GM23338 (cell line): ENCODE measurements at regions not wholly inside any gene's neighbourhood (a gene's known extent, or its start where the extent isn't known, plus 50 kb on each side); places are given as distances from the start of the nearest gene placed in this dataset.

Experiments used
- ATAC-seq: fragments of 200-7000 bp; cut with Tn5 transposase; 3 replicates; pipeline ENCODE4 v1.9.1; 2020
- DNase-seq: peaks from one replicate; pipeline ENCODE4 v3.0.0-alpha.2; 2015; ENCODE audit warnings: low spot score
- H2AFZ ChIP-seq: fragments of 200-600 bp; sonication (generic); 2 replicates; pipeline ENCODE4 v1.8.0; 2016; ENCODE audit warnings: antibody characterized with exemption, mild to moderate bottlenecking, moderate library complexity
- H3F3A ChIP-seq: fragments of 200-600 bp; sonication (generic); replicated peaks from 2 replicates; pipeline ENCODE4 v1.8.0; 2017; ENCODE audit warnings: antibody characterized with exemption, mixed run types, low read depth
- H3K27ac ChIP-seq: fragments of 200-600 bp; sonication (generic); 2 replicates; pipeline ENCODE4 v1.6.1; 2016; ENCODE audit warnings: low read depth
- H3K27me3 ChIP-seq: fragments of 200-600 bp; sonication (generic); 2 replicates; pipeline ENCODE4 v1.8.0; 2016; ENCODE audit warnings: mild to moderate bottlenecking, mixed run types, moderate library complexity; ENCODE audit not compliant: insufficient read depth
- H3K36me3 ChIP-seq: fragments of 200-600 bp; sonication (generic); 2 replicates; pipeline ENCODE4 v1.8.0; 2016; ENCODE audit warnings: mild to moderate bottlenecking; ENCODE audit not compliant: insufficient read depth
- H3K4me1 ChIP-seq: fragments of 200-600 bp; sonication (generic); 2 replicates; pipeline ENCODE4 v1.8.0; 2016; ENCODE audit warnings: mild to moderate bottlenecking, moderate library complexity; ENCODE audit not compliant: insufficient read depth
- H3K4me2 ChIP-seq: fragments of 200-600 bp; sonication (generic); 2 replicates; pipeline ENCODE4 v1.7.1; 2017; ENCODE audit warnings: mixed run types
- H3K4me3 ChIP-seq: fragments of 200-600 bp; sonication (generic); 2 replicates; pipeline ENCODE4 v1.6.1; 2016; ENCODE audit warnings: mixed run types
- H3K79me2 ChIP-seq: fragments of 200-600 bp; sonication (generic); replicated peaks from 2 replicates; pipeline ENCODE4 v1.8.0; 2017; ENCODE audit warnings: mild to moderate bottlenecking; ENCODE audit not compliant: insufficient read depth
- H3K9me2 ChIP-seq: fragments of 200-600 bp; sonication (generic); 2 replicates; pipeline ENCODE4 v1.8.0; 2017; ENCODE audit not compliant: insufficient read depth
- H4K20me1 ChIP-seq: fragments of 200-600 bp; sonication (generic); replicated peaks from 2 replicates; pipeline ENCODE4 v1.8.0; 2017; ENCODE audit warnings: mild to moderate bottlenecking; ENCODE audit not compliant: insufficient read depth
- H3K27ac Mint-ChIP-seq: 2 replicates; pipeline ENCODE4 v1.8.0; 2020; ENCODE audit warnings: inconsistent platforms, mild to moderate bottlenecking, moderate library complexity, mixed read lengths
- H3K27me3 Mint-ChIP-seq: 3 replicates; pipeline ENCODE4 v1.8.0; 2022; ENCODE audit warnings: low read depth, mild to moderate bottlenecking, moderate library complexity, mixed read lengths, inconsistent platforms; ENCODE audit not compliant: insufficient read depth, poor library complexity
- H3K36me3 Mint-ChIP-seq: 3 replicates; pipeline ENCODE4 v1.8.0; 2021; ENCODE audit warnings: low read depth, mild to moderate bottlenecking, inconsistent platforms, moderate library complexity, mixed read lengths
- H3K4me1 Mint-ChIP-seq: 3 replicates; pipeline ENCODE4 v1.8.0; 2020; ENCODE audit warnings: mild to moderate bottlenecking, inconsistent platforms, mixed read lengths
- H3K4me3 Mint-ChIP-seq: 3 replicates; pipeline ENCODE4 v1.8.0; 2021; ENCODE audit warnings: moderate library complexity, mild to moderate bottlenecking, inconsistent platforms, mixed read lengths
- H3K9me3 Mint-ChIP-seq: 3 replicates; pipeline ENCODE4 v1.8.0; 2020; ENCODE audit warnings: moderate library complexity, mild to moderate bottlenecking, inconsistent platforms, mixed read lengths
- CREB1 ChIP-seq: fragments of 250-450 bp; sonication (Bioruptor Pico); IDR thresholded peaks from 2 replicates; pipeline ENCODE4 v1.5.0; 2020; ENCODE audit warnings: low read depth, mild to moderate bottlenecking, moderate library complexity
- CTCF ChIP-seq, 2 experiments: fragments of 200-600 bp in 1 of 2; sonication (generic) in 1 of 2; conservative IDR thresholded peaks; 2 replicates each; pipeline versions ENCODE4 v1.5.1 to v1.6.1; 2016 to 2017; ENCODE audit warnings: antibody characterized with exemption in 2 of 2, low read depth in 2 of 2, mild to moderate bottlenecking in 2 of 2, moderate library complexity in 1 of 2
- ETS1 ChIP-seq: IDR thresholded peaks from 2 replicates; pipeline ENCODE4 v1.6.1; 2016; ENCODE audit warnings: antibody characterized with exemption
- EZH2 ChIP-seq: fragments of 200-600 bp; sonication (generic); IDR thresholded peaks from one replicate; pipeline ENCODE4 v1.8.0; 2017; ENCODE audit warnings: antibody characterized with exemption, mild to moderate bottlenecking, low read depth; ENCODE audit not compliant: unreplicated experiment
- EZH2phosphoT487 ChIP-seq: fragments of 200-600 bp; sonication (generic); IDR thresholded peaks from one replicate; pipeline ENCODE4 v1.8.1; 2018; ENCODE audit warnings: antibody characterized with exemption; ENCODE audit not compliant: unreplicated experiment
- JUNB ChIP-seq: IDR thresholded peaks from one replicate; pipeline ENCODE4 v1.6.1; 2016; ENCODE audit warnings: antibody characterized with exemption; ENCODE audit not compliant: unreplicated experiment
- NANOG ChIP-seq: IDR thresholded peaks from 2 replicates; pipeline ENCODE4 v1.6.1; 2016; ENCODE audit warnings: antibody characterized with exemption, borderline replicate concordance
- POLR2AphosphoS5 ChIP-seq: IDR thresholded peaks from 2 replicates; pipeline ENCODE4 v1.6.1; 2016; ENCODE audit warnings: antibody characterized with exemption, low read depth
- REST ChIP-seq: IDR thresholded peaks from one replicate; pipeline ENCODE4 v1.6.1; 2018; ENCODE audit warnings: antibody characterized with exemption; ENCODE audit not compliant: unreplicated experiment
- STAT1 ChIP-seq: IDR thresholded peaks from one replicate; pipeline ENCODE4 v1.6.1; 2016; ENCODE audit warnings: antibody characterized with exemption; ENCODE audit not compliant: unreplicated experiment
- ZNF114 ChIP-seq: fragments of 250-450 bp; sonication (Bioruptor Pico); IDR thresholded peaks from 2 replicates; pipeline ENCODE4 v1.5.0; 2020; ENCODE audit warnings: mild to moderate bottlenecking, moderate library complexity
- ZNF331 ChIP-seq: fragments of 250-450 bp; sonication (Bioruptor Pico); IDR thresholded peaks from 2 replicates; pipeline ENCODE4 v1.5.0; 2020; ENCODE audit warnings: low read depth, mild to moderate bottlenecking, moderate library complexity
- ZNF462 ChIP-seq: fragments of 250-450 bp; sonication (Bioruptor Pico); IDR thresholded peaks from 2 replicates; pipeline ENCODE4 v1.5.0; 2020; ENCODE audit warnings: mild to moderate bottlenecking, moderate library complexity

- Mint-ChIP-seq H3K36me3 (no peaks in the 10 kb centered on the region), H3K4me1 (peaks cover 4% of the 10 kb centered on the region; the same call in 1 of the 3 replicates), H3K27ac (no peak overlapping the region), H3K27me3 (peaks cover 2% of the 10 kb centered on the region), H3K4me3 (no peak overlapping the region), H3K9me3 (no peaks in the 10 kb centered on the region)
- Histone ChIP-seq H3K79me2 (no peaks in the 10 kb centered on the region), H3K4me2 (no peak overlapping the region), H3K4me3 (no peak overlapping the region), H3K27me3 (no peaks in the 10 kb centered on the region), H3F3A (no peaks in the 10 kb centered on the region), H3K36me3 (no peaks in the 10 kb centered on the region), H3K27ac (no peak overlapping the region), H3K4me1 (no peaks in the 10 kb centered on the region), H3K9me2 (peaks cover 12% of the 10 kb centered on the region), H4K20me1 (no peaks in the 10 kb centered on the region), H2AFZ (no peak overlapping the region)
- no peak for ATAC-seq
- no peak for DNase-seq
- no peak for TF ChIP-seq EZH2
- no peak for TF ChIP-seq JUNB
- TF ChIP-seq ZNF462 (CRISPR knock-in tag): no peak
- no peak for TF ChIP-seq ZNF331
- no peak for TF ChIP-seq POLR2AphosphoS5
- no peak for TF ChIP-seq EZH2phosphoT487
- TF ChIP-seq NANOG: no peak
- TF ChIP-seq CREB1 (CRISPR knock-in tag): no peak
- TF ChIP-seq REST: no peak
- TF ChIP-seq CTCF (conservative IDR thresholded peaks at IDR 0.05; ENCODE audit: low read depth in 2 of 2): no peak
- no peak for TF ChIP-seq ZNF114
- no peak for TF ChIP-seq STAT1
- TF ChIP-seq ETS1: no peak
These were observed 129.5 kb upstream of the GGTLC1 start for GRCh38 chr20:24118034-24118433.
